ENCODE measurements at regions not wholly inside any gene's neighbourhood (a gene's known extent, or its start where the extent isn't known, plus 50 kb on each side); places are given as distances from the start of the nearest gene placed in this dataset.

DNA sequence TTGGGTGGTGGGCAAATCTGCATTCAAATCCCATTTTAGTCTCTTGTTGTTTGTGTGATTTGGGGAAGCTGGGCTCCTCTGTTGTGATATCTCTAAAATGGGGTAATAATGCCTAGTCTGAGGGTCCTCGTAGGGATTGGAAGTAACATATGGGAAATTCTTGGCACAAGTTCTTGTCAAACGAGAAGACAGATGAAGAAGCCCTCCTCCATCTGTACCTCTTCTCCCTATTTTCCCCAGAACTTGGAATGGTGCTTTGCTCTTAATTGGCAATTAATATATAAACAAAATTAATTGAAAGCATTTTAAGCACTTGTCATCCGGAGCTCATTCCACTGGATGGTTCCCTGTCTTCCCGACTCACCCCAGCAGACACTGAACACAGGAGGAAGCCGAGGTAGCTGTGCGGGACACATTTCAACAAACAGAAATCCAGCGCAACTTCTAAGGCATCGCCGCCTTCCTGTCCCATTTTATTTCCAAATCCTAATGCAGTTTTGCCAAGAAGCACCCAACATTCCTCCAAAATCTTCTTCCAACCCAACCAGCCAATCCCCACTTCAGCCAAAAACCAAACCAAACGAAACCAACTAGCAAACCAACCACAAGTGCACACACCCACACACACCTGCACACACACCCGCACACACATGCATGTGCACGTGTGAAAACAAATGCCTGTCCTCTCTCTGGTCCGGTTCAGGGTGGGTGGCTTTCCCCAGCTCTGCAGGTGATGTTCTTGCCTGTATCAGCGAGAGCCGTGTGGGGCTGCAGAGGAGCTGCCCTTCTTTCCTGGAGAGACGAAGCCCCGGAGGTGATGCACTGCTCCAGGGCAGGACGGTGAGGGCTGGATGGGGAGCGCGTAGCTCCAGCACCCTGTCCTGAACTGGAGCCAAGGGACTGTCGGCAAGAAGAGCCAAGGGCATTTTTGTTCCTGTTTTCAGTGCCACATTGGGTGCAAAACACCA, 100.8 kb upstream of the B3GAT1 start:
- DNase-seq (ENCODE audit: low spot score) (no peak), FAIRE-seq (no peak), ATAC-seq (no peak)
- no peak for TF ChIP-seq KDM2A (CRISPR knock-in tag; IDR thresholded peaks at IDR 0.05; ENCODE audit: borderline replicate concordance, low read depth)
- TF ChIP-seq, protein P1, sequence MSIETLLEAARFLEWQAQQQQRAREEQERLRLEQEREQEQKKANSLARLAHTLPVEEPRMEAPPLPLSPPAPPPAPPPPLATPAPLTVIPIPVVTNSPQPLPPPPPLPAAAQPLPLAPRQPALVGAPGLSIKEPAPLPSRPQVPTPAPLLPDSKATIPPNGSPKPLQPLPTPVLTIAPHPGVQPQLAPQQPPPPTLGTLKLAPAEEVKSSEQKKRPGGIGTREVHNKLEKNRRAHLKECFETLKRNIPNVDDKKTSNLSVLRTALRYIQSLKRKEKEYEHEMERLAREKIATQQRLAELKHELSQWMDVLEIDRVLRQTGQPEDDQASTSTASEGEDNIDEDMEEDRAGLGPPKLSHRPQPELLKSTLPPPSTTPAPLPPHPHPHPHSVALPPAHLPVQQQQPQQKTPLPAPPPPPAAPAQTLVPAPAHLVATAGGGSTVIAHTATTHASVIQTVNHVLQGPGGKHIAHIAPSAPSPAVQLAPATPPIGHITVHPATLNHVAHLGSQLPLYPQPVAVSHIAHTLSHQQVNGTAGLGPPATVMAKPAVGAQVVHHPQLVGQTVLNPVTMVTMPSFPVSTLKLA (IDR thresholded peaks at IDR 0.05) = peak; percentile 50
- in situ Hi-C loops (cut with HindIII; ENCODE audit: extremely low pct_ligation_motif_present, low pct_unique_long_range_greater_than_20kb) (no loop called here), intact Hi-C loops (cut with micrococcal nuclease; ENCODE audit: unreplicated experiment) (no loop called here)
- Histone ChIP-seq H3K9me3 (ENCODE audit: low read length) (no peaks in the 10 kb centered on the region), H2AFZ (ENCODE audit: low read length) (no peak overlapping the region), H3K27me3 (ENCODE audit: control insufficient read depth in 1 of 2, insufficient read depth in 2 of 2, low read length in 2 of 2) (peaks cover 9 to 68% of the 10 kb centered on the region in 2 experiments), H3K27ac (ENCODE audit: extremely low read length, insufficient read depth, low read length) (no peak overlapping the region), H3K4me1 (ENCODE audit: insufficient read depth, low read length) (no peaks in the 10 kb centered on the region), H3K36me3 (replicated peaks in 1 of 2; ENCODE audit: control insufficient read depth in 1 of 2, insufficient read depth in 2 of 2, low read length in 2 of 2) (no peaks in the 10 kb centered on the region), H4K20me1 (ENCODE audit: insufficient read depth, low read length) (no peaks in the 10 kb centered on the region), H3K79me2 (ENCODE audit: insufficient read depth, low read length) (no peaks in the 10 kb centered on the region), H3K4me3 (replicated peaks in 1 of 3; ENCODE audit: insufficient read depth in 1 of 3, low read depth in 2 of 3, low read length in 3 of 3) (no peak overlapping the region), H3K4me2 (ENCODE audit: low read depth, low read length) (no peak overlapping the region), H3K9ac (ENCODE audit: insufficient read depth, low read depth, low read length) (no peak overlapping the region)
- BruUV-seq (replicated peaks) = no TSS peak
- WGBS (ENCODE audit: low lambda C conversion rate) = 42% methylated on average over 21 of the region's 21 CpGs
- CTCF ChIA-PET (ENCODE audit: low intra/inter-chr PET ratio, low total read pairs) = no interaction called here
- POLR2A ChIA-PET = no interaction called here

DNA sequence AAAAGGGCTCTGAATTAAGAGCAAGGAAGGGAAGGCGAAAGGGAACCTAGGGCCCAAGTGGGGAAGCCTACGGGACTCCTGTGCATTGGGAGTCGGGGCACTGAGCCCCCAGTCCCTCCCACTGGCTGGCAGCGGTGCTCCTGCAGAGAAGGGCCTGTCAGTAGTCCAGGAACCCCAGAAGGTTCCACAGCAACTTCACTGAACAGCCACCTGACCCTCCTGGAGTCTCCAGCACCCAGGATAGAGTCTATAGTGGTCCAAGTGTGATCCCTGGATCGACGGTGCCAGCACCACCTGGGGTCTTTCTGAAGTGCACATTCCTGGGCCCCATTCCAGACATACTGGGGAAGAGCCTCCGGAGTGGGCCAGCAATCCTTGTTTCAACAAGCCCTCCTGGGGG, 100.0 kb upstream of the B3GAT1 start:
- Histone ChIP-seq H3K4me3 (replicated peaks in 1 of 3; ENCODE audit: insufficient read depth in 1 of 3, low read depth in 2 of 3, low read length in 3 of 3) (no peak overlapping the region), H3K27me3 (ENCODE audit: control insufficient read depth in 1 of 2, insufficient read depth in 2 of 2, low read length in 2 of 2) (peaks cover 7 to 61% of the 10 kb centered on the region in 2 experiments; a peak in 4 of 5 replicates), H3K9ac (ENCODE audit: insufficient read depth, low read depth, low read length) (no peak overlapping the region), H3K4me1 (ENCODE audit: insufficient read depth, low read length) (no peaks in the 10 kb centered on the region), H3K36me3 (replicated peaks in 1 of 2; ENCODE audit: control insufficient read depth in 1 of 2, insufficient read depth in 2 of 2, low read length in 2 of 2) (no peaks in the 10 kb centered on the region), H3K4me2 (ENCODE audit: low read depth, low read length) (no peak overlapping the region), H3K79me2 (ENCODE audit: insufficient read depth, low read length) (no peaks in the 10 kb centered on the region), H3K9me3 (ENCODE audit: low read length) (no peaks in the 10 kb centered on the region), H4K20me1 (ENCODE audit: insufficient read depth, low read length) (no peaks in the 10 kb centered on the region), H3K27ac (ENCODE audit: extremely low read length, insufficient read depth, low read length) (no peak overlapping the region), H2AFZ (ENCODE audit: low read length) (no peak overlapping the region)
- ATAC-seq (no peak), FAIRE-seq (no peak), DNase-seq (ENCODE audit: low spot score) (no peak)
- in situ Hi-C loops (cut with HindIII; ENCODE audit: extremely low pct_ligation_motif_present, low pct_unique_long_range_greater_than_20kb) = no loop called here
- ChIA-PET CTCF (ENCODE audit: low intra/inter-chr PET ratio, low total read pairs) (no interaction called here), POLR2A (no interaction called here)
- intact Hi-C loops (cut with micrococcal nuclease; ENCODE audit: unreplicated experiment) = no loop called here
- WGBS (ENCODE audit: low lambda C conversion rate) = 5% methylated on average over 6 of the region's 7 CpGs
- no TSS peak for BruUV-seq (replicated peaks)
- TF ChIP-seq, protein P2, sequence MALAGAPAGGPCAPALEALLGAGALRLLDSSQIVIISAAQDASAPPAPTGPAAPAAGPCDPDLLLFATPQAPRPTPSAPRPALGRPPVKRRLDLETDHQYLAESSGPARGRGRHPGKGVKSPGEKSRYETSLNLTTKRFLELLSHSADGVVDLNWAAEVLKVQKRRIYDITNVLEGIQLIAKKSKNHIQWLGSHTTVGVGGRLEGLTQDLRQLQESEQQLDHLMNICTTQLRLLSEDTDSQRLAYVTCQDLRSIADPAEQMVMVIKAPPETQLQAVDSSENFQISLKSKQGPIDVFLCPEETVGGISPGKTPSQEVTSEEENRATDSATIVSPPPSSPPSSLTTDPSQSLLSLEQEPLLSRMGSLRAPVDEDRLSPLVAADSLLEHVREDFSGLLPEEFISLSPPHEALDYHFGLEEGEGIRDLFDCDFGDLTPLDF (CRISPR knock-in tag; IDR thresholded peaks at IDR 0.05) = no peak
- no peak for TF ChIP-seq PCBP1 (IDR thresholded peaks at IDR 0.05; ENCODE audit: borderline replicate concordance, low read depth, low read length)
- no peak for TF ChIP-seq ZMYM4 (CRISPR knock-in tag; IDR thresholded peaks at IDR 0.05)
- TF ChIP-seq PHF8 (CRISPR knock-in tag; IDR thresholded peaks at IDR 0.05) = no peak
- TF ChIP-seq, protein P3, sequence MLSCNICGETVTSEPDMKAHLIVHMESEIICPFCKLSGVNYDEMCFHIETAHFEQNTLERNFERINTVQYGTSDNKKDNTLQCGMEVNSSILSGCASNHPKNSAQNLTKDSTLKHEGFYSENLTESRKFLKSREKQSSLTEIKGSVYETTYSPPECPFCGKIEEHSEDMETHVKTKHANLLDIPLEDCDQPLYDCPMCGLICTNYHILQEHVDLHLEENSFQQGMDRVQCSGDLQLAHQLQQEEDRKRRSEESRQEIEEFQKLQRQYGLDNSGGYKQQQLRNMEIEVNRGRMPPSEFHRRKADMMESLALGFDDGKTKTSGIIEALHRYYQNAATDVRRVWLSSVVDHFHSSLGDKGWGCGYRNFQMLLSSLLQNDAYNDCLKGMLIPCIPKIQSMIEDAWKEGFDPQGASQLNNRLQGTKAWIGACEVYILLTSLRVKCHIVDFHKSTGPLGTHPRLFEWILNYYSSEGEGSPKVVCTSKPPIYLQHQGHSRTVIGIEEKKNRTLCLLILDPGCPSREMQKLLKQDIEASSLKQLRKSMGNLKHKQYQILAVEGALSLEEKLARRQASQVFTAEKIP (CRISPR knock-in tag; IDR thresholded peaks at IDR 0.05; ENCODE audit: borderline replicate concordance) = no peak
- TF ChIP-seq YY1 (IDR thresholded peaks at IDR 0.05; ENCODE audit: insufficient read depth, insufficient replicate concordance, low read depth, low read length) = no peak
- TF ChIP-seq ZNF33B (CRISPR knock-in tag; IDR thresholded peaks at IDR 0.05) = no peak
- TF ChIP-seq, protein P4, sequence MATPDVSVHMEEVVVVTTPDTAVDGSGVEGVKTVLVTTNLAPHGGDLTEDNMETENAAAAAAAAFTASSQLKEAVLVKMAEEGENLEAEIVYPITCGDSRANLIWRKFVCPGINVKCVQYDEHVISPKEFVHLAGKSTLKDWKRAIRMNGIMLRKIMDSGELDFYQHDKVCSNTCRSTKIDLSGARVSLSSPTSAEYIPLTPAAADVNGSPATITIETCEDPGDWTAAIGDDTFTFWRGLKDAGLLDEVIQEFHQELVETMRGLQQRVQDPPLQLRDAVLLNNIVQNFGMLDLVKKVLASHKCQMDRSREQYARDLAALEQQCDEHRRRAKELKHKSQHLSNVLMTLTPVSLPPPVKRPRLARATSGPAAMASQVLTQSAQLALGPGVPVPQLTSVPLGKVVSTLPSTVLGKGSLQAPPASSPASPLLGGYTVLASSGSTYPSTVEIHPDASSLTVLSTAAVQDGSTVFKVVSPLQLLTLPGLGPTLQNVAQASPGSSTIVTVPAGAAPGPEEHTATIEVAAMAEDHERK (CRISPR knock-in tag; IDR thresholded peaks at IDR 0.05; ENCODE audit: low read depth) = no peak
- TF ChIP-seq CEBPB (IDR thresholded peaks at IDR 0.05; ENCODE audit: borderline replicate concordance, low read depth, low read length) = no peak
